Activated CD4-positive, alpha-beta T cell treated with anti-CD3 and anti-CD28 coated beads, Interleukin-2, Interleukin-6, amounts not matched to agents 100 ng/mL and 50 ng/mL, durations not matched to agents 16 hours and 8 hours (primary cell): ENCODE measurements at regions not wholly inside any gene's neighbourhood (a gene's known extent, or its start where the extent isn't known, plus 50 kb on each side); places are given as distances from the start of the nearest gene placed in this dataset.

Source experiments
- DNase-seq: peaks from one replicate; pipeline ENCODE4 v3.0.0-alpha.2; 2020

DNA sequence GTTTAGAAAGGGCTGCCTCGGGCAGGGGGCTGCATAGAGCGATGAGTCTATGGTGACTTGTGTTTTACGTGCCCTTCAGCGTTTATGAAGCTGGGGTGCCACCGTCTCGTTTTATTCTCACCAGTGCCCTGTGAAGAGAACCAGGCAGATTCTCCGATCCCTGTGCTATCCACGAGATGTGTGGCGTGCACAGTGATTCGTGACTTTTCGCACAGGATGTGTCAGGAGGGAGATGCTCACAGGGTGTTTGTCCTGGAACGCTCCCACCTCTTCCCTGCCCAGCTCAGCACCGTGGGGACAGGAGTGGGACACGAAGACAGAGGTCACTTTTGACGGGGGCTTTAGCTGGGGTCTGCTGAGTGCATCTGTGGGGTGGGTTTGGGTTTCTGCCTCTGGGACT is 54.9 kb upstream of the AJAP1 start:
- DNase-seq = no peak

DNA sequence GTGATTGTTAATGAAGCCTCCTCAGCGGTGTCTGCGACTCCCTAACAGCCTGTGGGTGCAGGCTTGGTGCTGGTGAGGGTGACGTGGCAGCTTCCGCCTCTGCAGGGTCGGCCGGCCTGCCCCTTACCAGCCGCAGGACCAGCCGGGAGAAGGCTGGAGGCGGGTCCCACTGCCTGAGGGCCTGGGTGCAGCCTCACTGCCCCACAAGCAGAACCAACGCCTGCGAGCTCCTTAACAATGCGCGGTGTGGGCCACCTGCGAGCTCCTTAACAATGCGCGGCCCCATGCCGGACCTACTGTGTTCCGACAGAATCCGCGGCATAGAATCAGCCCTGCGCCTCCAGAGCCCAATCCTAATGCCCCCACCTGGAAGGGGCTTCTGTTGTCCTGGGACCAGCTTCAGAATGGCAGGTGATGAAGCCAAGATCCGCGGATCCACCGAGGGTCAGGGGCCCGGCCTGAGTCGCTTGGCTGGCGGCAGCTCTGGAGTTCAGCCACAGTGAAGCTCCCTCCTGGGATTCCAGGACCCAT is 54.4 kb upstream of the AJAP1 start:
- no peak for DNase-seq

DNA sequence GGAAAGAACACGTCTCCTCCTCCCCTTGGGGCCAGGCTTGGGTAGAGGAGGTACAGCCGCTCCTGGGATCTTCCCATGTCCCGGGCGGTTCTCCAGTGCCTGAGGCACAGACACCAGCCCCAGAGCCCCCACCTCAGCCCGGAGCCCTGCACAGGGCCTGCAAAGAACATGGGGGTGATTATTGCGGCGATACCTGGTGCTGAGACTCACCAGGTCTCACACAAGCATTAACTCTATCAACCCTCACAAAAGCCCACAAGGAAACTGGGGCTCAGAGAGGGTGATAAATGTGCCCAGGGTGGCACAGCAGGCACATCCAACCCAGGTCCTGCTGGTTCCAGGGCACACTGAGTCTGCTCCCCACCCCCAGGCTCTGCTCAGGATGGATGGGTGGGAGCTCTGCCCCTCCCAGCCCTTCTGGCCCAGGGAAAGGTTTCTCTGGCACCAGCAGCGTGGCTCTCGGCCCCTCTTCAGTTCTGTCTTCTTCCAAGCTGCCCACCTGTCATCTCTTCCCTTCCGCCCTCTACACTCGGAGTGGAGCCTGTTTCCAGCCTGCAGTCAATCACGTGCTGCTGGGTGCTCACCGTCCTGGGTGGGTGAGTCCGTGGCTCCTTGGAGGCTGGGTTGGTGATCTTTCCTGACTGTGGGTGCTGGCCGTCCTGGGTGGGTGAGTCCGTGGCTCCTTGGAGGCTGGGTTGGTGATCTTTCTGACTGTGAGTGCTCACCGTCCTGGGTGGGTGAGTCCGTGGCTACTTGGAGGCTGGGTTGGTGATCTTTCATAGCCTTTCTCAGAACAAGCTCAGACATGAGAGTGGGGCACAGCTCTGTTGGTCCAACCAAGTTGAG is 53.6 kb upstream of the AJAP1 start:
- DNase-seq = no peak

DNA sequence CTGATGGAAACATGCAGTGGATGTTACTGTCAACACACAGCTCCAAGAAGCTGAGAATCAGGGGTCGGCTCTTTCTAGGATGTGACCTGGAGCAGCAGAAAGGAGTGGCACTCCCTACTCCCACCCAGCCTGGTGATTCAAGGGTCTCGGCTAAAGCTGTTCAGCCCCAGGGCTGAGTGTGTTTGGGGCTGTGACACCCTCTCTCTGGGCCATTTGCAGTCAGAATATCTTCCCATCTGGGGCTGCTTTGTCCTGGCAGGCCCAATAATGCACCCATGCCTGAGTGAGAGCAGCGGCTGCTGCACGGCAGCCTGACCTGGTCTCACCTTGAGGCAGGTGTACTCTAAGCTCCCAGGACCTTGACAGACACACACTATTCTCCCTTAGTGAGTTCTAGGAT is 52.5 kb upstream of the AJAP1 start:
- DNase-seq = no peak

DNA sequence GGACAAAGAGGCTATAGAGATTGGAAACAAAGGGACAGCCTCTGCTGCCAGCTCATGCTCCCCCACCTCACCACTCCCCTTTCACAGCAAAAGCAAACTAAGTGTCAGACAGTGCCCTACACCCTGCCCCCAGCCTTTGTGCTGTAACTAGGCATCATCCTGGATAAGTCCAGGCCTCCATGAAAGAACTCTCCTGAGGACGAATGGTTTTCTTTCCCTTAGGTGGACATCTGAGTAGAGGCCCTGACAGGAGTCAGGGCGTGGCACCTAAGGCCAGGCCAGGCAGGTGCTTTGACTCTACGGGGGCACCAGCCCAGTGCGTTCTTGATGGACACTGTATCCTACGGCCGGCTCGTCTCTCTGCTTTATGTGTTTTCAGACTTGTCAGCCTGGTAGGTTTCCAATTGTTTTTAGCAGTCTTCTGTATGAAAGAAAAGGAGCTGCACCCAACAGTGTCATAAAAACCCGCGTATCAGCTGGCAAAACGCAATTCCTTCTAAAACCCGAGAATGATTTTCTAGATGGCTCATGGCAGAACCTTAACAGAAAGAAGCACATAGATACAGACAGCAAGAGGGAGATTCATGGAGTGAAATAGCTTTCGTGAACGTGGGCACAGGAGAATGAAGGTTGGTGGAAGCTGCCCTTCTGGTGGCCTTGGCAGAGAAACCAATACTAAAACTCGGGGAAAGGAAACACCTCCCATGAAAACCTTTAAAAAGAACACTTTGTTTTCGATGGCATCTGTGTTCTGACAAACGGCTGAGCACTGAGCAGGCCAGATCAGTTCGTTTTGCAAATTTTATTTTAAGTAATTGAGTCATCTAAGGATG is 51.7 kb upstream of the AJAP1 start:
- no peak for DNase-seq

DNA sequence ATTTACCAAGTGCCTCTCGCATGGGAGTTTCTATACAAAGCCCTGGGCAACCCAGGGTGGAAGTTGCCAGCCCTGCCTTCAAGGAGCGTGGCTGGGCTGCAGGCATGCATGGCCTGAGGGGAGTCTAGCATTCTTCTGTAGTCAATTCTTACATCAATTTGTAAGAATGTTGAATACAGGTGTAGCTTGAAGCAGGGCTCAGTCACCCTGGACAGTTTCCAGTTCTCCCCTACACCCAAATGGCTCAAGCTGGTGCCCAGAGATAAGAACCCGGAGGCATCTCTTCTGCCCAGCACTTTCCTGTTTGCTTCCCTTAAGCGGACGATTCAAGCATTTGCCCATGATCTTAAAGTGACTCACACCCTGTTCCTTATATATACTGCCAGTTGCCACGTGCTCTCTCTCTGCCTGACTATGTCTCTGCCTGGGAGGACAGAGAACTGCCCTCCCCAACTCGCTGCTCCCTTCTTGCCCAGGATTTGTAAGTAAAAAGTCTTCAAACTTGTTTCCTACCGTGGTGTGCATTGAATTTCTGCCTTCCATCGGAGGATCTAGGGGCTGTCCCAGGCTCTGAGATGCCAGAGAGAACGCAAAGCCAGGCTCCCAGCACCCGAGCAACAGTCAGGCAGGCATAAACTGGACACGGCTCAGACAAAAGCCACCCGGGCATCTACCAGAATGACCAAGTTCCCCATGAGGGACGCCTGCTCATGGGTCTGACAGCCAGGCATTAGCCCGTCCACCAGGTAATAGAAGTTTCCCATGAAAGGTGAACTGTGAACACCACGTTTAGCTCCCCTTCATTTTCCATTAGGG is 50.9 kb upstream of the AJAP1 start:
- DNase-seq = no peak
